Posterior vena cava (tissue), 2 donors: ENCODE measurements at regions not wholly inside any gene's neighbourhood (a gene's known extent, or its start where the extent isn't known, plus 50 kb on each side); places are given as distances from the start of the nearest gene placed in this dataset.

Experiments
- DNase-seq: peaks from one replicate; pipeline ENCODE4 v3.0.0-alpha.2; 2020; ENCODE audit warnings: low spot score
- intact Hi-C, 2 donors: fragments of 100-400 bp; cut with DNase I; formaldehyde crosslinking; loops; one replicate each; pipeline versions ENCODE4 v1.14.1 to v1.14.2; 2022 to 2023
- donor health status: DM: yes; HTN: yes; CAD: no.
- donor health status: DM: yes; HTN: yes; CAD: no.

DNA sequence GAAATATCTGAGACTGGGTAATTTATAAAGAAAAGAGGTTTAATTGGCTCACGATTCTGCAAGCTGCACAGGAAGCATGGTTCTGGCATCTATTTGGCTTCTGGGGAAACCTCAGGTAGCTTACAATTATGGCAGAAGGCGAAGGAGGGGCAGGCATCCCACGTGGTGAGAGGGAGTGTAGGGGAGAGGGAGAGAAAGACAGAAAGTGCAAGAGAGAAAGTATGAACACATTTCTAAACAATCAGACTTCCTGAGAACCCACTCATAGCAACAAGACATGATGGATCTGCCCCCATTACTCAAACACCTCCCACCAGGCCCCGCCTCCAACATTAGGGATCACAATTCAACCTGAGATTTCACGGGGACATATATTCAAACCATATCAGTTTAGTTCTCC, 107.4 kb downstream of the PERP start:
- no peak for DNase-seq
- intact Hi-C loops: loop anchor here (5.0 to 10.0 kb wide), 2 partner anchors 112 to 115 kb away; no protein-coding TSS in a partner anchor

DNA sequence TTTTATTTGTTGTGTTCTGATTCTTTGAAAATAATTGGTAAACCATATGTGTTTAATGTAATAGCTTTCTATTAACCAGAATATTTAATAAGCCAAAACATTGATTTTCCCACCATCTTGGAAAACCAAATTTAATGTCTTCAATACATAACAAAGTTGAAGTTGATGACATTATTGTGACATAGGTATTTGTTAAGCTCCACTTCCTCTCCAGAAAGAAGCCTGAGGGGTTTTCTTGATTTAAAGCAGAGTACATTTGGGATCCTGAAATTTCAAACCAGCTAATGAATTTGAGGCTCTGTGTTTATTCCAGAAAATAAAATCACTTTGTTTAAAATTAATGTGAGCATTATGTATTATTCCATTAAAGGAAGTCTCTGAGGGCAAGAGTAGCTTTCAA, 106.3 kb downstream of the PERP start:
- intact Hi-C loops: loop anchor here (5.0 to 10.0 kb wide), 2 partner anchors 111 to 114 kb away; no protein-coding TSS in a partner anchor

DNA sequence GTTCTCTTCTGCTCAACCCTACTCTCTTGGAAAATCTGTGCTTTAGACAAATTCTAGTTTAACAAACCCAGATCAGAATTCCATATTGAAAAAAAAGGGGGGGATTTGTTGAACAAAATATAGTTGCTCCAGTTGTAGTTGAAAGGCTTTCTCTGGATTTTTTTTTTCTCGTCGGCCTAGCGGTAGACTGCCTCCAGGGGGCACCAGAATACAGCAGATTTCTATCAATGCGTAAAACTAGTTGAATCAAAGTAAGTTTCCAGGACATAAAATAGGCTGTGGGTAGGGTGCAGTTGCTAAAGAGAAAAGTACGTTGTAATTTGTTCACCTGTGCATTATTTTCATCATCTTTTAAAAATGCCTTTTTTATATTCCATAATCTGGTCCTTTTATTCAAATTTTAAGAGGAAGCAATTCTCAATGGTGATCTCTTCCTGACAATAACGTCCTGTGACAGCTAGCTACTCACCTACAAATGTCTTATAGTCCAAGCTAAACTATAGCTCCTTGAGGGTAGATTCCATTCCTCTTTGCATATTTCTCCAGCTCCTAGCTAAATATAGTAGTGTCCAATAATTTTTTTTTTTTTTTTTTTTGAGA, 105.4 kb downstream of the PERP start:
- intact Hi-C loops: loop anchor here (5.0 to 10.0 kb wide), 2 partner anchors 110 to 113 kb away; no protein-coding TSS in a partner anchor
- DNase-seq: no peak

More for the DNA sequence above, 106.3 kb downstream of the PERP start:
- no peak for DNase-seq

DNA sequence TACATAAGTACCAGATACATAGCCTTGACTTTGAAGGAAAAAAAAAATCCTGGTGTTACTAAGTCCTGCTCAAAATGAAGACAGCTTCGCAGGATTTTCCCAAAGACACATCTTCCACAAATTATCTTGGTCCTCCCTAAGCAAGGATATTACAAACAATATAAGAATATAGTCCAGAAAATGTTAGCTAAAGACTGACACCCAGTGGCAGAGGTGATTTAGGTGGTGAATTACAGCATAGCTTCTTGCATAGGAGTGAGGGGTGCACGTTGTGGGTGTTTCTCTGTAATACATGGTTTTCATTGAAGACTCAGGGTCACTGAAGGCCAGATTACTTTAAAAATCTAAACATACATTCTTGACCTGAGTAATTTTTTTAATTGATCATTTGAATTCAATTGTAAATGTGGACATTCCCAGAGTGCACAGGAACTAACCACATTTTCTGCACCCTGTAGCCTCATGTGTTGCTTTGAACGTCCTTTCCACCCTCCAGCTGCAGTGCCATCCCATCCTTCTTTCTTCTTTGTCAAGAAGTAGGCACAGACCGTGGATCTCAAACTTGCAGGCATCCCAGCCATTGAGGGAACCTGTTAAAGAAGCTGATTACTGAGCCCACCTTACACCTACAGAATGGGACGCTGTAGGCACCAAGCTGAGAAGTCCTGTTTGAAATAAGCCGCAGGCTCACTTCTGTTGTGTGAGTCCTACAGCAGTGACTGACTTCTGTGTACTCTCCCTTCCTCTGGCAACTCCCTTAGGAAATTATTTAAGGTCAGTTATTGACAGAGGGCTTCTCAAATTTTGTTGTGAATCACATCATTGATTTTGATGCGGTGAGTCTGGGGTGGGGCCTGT, 102.6 kb downstream of the PERP start:
- intact Hi-C loops: loop anchor here (5.0 to 10.0 kb wide), 2 partner anchors 108 to 110 kb away; no protein-coding TSS in a partner anchor

DNA sequence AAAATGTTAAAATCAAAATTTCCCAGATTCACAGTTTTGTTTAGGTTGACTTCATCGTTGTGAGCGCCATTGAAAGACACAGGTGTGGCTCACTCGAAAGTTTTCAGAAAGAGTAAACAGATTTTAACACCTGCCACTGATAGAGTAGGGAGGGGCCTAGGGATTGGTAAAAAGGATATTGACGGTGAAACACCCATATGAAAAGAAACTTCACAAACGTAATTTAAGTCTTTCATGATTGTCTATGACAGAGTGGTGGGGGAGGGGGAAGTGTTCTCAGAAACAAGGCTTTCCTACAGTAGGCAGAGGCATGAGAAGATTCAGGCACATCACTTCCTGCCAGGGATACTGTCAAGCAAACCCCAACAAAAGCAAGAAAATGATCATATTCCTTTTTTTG, 101.4 kb downstream of the PERP start:
- intact Hi-C loops: loop anchor here in 1 of 2 donors (10.0 kb wide), 1 partner anchor 109 kb away; no protein-coding TSS in a partner anchor
- no peak for DNase-seq

More for the DNA sequence above, 102.6 kb downstream of the PERP start:
- DNase-seq: no peak

DNA sequence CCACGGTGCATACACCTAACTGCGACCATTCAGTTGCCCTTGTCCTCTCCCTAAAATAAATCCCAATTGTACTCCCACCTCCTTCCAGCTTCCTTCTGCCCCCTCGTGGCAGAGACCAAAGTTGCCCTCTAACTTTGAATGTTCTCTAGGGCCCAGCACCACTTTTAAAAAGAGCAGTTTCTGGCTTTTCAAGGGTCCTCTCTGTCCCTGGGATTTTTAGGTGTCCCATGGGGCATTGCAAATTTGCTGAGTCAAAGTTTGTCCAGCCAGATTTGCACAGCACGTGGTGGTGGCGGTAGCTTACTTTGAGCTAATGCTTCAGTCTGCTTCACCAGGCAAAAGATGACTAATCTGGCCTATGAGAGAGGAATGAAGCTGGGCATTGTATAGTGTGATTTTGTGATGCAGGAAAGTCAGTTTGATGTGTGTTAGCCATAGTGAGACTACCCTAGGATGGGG, 100.2 kb downstream of the PERP start:
- DNase-seq: no peak
- intact Hi-C loops: loop anchor here in 1 of 2 donors (10.0 kb wide), 1 partner anchor 108 kb away; no protein-coding TSS in a partner anchor

DNA sequence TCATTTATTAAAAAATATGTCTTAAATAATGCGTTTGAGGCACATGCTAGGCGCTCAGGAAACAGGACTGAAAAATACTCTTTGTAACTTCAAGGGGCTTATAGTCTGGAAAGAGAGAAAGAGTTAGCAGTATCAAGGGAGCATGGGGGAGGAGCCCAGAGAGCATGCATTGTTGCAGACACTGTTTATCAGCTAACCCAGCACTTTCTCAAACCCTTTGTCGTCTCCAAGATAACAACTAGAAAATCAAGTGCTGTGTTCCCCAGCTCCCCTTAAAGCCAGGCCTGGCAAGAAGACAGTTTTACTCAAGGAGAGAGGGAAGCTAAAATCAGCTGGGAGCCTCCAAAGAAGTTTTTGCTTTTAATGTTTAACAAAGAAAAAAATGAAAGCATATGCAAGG, 98.4 kb downstream of the PERP start:
- intact Hi-C loops: loop anchor here in 1 of 2 donors (10.0 kb wide), 1 partner anchor 106 kb away; no protein-coding TSS in a partner anchor
- no peak for DNase-seq

DNA sequence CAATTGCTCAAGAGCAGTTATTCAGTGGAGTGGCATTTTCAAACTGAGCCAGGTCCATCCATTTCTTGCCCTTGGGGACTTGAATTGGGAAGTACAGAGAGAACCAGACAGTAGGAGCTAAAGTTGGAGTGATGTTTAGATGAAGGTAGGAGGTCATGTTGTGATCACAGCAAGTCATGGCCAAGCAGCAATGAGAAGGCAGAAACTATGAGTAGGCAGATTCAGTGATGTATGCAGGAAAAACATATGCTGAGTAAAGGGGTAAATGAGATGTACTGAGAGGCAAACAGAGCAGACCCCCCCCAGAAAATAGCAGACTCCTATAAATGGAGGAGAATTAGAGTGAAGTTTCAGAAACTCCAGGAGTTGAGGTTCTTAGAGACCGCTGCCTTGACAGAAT, 95.8 kb downstream of the PERP start:
- no peak for DNase-seq

DNA sequence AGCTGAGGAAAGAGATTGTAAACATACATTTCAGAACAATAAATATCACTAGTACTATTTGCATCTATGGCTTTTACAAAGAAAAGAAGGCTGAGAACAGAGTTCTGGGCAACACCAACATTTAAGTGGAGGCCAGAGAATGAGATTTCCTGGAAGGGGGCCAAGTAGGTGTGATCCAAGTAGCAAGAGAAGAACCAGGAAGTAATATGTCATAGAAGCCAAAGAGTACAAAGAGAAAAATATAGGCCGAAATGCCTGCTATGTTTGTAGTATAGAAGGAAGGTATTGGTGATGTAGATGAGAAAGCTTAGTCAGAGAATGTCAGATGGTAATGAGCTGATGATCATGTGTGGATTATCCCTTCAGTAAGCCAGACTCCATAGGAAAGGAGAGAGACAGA, 94.5 kb downstream of the PERP start:
- intact Hi-C loops: no loop called here
- no peak for DNase-seq

More for the DNA sequence above, 95.8 kb downstream of the PERP start:
- intact Hi-C loops: no loop called here

DNA sequence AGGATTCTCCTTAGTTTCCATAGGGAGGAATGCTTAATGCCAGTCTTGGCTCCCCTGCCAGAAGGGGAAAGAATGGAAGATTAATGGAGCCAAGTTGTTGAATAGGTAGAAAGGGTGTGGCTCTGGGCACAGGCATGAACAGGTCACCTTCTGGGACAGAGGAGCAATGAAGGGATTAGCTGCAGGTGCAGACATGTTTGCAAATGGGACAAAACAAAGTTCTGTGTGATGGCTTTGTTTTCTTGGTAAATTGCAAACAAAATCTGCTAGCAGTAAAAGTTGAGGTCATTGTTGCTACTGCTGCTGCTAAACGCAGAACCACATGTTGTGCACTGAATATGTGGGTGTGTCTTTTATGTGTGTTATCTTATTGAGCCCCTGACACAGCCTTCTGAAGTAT, 93.3 kb downstream of the PERP start:
- no peak for DNase-seq
- intact Hi-C loops: no loop called here

DNA sequence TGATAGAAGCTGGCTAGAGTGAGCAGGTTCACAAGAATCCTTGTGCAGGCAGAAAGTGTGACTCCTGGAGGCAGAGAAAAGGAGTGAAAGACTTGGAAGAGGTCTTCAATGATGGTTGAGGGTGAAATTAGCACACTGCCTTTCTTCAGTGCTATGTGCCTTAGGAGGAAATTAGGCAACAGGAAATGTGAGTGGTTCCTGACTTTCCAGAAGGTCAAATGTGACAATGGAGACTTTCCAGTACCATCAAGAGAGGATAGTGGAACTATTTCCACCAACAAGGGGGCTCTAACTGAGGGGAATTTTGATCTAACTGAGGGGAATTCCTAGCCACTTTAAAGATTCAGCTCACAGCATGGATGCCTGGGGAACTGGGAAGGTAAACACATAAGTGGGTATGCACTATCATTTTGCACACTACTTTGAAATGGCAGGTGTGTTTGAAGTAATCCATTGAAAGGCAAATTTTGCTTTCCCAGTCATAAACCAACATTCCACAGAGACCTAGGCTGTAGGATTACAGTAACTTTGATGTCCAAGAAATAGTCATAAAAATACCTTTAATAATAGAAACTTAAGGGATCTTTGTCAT, 90.0 kb downstream of the PERP start:
- DNase-seq: no peak

DNA sequence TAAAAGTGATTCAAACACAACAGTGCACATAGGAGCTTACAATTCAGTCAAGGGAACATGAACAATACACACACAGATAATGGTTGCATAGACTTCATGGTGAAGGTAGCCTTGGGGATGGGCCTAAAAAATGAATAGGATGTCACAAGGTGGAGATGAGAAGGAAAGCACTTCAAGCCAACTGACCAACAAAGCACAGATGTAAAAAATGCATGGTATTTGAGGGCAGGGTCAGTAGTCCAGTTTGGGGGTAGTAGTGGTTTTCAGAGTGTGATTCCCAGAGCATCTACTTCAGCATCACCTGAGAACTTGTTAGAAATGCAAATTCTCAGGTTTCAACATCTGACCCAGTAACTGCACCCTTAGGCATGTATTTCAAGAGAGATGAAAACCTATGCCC, 88.9 kb downstream of the PERP start:
- intact Hi-C loops: no loop called here

More for the DNA sequence above, 90.0 kb downstream of the PERP start:
- intact Hi-C loops: no loop called here

DNA sequence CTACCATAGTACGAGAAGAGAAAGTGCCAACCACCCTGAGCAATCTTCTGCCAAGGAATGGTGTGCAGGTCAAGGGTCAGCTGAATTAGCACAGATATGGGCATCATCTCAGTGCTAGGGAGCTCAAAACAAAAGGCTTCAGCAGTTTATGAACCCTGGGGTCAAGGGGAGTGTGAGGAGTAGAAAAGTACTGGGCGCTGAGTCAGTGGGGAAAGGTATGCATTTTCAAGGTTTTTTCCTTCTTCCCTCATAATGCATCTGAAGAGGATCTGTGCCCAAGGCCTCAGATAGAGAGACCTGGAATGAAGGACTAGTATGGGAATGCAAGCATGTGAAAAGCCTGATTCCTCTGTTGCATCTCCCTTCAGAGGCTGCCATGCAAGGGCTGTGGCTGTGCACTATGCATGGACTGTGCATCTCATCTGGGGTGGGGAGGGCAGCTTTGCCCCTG, 81.7 kb downstream of the PERP start:
- intact Hi-C loops: no loop called here
- DNase-seq: no peak

More for the DNA sequence above, 88.9 kb downstream of the PERP start:
- DNase-seq: no peak

DNA sequence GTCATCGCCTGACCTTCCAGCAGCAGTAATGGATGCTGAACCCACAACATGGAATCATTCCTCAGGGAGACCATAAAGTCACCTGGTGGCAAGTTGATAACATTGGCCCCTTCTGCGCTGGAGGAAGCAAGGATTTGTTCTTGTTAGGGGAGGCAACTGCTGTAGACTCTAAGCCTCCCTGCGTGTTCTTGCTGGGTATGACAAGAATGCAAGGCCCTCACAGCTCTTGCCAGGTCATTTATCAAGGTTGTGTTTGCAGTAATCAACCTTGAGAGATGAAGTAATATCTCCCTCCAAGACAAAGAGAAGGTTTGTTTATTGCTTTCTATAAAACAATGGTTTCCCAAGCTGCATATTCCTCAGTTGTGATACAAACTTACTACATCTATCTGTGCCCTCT, 80.9 kb downstream of the PERP start:
- intact Hi-C loops: no loop called here
- DNase-seq: no peak

DNA sequence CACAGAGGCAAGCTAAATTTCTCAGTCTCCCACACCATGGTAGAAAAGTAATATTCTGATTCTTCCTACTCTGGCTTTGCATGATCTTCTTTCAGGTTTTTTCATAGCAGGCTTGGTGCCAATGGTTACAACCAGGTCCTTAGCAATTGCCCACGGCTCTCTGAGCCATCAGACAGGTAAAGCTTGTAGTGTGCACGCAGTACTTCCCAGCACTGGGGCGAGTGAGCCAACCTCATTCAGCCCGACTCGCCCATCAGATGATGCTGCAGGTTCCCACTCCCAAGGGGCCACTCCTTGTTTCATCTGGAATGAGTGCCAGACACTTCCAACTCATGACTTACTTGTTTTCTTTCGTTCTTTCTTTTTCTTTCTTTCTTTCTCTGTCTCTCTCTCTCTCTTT, 78.3 kb downstream of the PERP start:
- DNase-seq: no peak

DNA sequence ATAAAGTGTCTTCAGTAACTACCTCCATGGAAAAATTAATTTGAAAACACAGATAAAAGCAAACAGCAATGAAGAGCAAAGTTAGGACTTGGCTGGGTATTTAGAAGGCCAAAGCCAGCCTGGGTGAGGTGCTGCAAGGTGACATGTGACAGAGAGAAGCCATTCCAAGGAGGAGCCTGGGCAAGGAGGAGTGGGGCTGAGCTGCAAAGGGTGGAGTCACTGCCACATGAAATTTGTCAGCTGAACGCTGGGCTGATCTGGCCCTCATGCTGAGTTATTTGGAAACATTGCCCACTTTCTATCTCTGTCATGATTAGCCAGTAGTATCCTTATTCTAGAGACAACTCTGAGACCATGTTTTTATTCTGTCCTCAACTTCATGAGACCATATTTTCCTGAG, 76.3 kb downstream of the PERP start:
- DNase-seq: no peak
- intact Hi-C loops: no loop called here

More for the DNA sequence above, 78.3 kb downstream of the PERP start:
- intact Hi-C loops: no loop called here

DNA sequence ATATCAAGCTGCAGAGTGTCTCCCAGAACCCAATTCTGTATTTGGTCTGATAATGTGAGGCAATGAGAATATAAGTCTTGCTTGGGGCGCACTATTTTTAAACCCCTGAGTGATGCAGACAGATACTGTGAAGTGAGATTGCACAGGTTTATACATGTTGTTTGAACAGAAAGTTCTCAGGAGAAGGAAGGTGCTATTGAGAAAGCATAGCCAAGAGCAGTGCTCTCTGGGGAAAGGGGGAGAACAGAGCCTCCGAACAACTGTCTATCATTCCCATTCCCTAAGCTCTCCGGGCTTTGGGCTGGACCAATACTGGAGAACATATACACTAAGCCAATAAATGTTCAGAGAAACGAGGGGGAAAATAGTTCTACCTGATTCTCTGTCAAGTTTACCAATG, 75.8 kb downstream of the PERP start:
- intact Hi-C loops: no loop called here
- no peak for DNase-seq

DNA sequence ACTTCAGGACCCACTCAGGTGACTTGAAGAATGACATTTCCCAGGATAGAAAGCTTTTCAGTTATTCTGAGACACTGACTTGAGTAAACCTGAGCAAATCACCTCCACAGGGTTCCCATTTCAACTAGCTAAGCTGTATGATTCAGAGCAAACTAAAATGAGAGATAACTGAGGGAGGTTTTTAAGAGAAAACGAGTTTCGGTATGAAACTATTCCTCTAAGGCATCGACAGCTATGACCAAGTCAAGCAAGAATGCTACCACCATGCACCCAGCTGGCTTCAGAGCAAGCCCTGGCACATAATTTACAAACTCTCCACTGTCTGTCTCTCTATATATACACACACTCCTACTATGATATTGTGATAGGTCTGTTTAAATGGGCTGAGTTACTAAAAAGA, 75.4 kb downstream of the PERP start:
- intact Hi-C loops: no loop called here

DNA sequence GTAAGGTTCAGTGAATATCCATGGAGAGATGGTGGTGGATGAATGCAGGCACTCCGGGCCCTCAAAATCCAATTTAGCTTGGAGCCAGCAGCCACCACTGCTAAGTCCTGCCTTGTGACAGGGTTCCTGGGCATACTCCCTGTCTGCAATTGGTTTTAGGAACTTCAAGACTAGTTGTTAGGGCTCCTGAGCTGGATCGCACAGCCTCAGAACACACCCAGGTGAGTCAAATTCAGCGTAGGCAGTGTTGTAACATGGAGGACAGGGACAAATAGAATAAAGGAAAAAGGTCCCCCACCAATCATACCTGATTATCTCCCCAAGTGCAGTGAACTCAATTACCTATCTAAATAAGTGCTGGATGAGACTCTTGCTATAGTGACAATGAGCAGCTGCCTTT, 74.6 kb downstream of the PERP start:
- intact Hi-C loops: no loop called here

More for the DNA sequence above, 75.4 kb downstream of the PERP start:
- DNase-seq: no peak

DNA sequence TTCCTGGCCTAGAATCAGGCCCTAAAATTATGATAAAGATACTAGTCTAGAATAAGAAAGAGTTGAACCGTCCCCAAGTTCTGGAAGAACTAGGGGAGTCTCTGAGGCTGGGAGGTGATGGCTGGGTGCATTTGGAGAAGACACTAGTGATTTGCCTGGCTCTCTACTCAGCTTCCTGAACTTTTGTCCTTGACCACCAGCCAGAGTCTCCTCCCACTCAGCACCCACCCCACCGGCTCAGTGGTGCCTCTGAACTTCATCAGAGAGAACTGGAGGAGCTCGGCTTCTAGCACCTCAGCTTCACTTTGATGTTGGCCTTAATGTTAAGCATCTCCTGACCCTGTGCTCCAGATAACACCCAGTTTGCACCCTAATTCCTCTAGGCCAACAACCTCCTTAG, 73.0 kb downstream of the PERP start:
- DNase-seq: no peak
- intact Hi-C loops: no loop called here

More for the DNA sequence above, 74.6 kb downstream of the PERP start:
- DNase-seq: no peak
